GM21529 (cell line): ENCODE measurements at regions not wholly inside any gene's neighbourhood (a gene's known extent, or its start where the extent isn't known, plus 50 kb on each side); places are given as distances from the start of the nearest gene placed in this dataset.

Source experiments
- ATAC-seq: cut with Tn5 transposase; IDR thresholded peaks from one replicate; pipeline ENCODE4 v1.9.1; 2021; ENCODE audit not compliant: unreplicated experiment

DNA sequence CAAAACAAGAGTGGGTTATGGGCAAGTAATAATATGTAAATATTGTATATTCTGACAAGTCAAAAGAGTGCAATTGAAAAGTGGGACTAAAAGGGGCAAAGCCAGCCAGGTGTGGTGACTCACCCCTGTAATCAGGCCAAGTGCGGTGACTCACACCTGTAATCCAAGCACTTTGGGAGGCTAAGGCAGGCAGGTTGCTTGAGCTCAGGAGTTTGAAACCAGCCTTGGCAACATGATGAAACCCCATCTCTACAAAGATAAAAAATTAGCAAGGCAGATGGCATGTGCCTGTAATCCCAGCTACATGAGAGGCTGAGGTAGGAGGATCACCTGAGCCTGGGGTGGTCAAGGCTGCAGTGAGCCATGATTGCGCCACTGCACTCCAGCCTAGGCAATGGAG is 304.0 kb downstream of the HHIPL2 start:
- no peak for ATAC-seq

DNA sequence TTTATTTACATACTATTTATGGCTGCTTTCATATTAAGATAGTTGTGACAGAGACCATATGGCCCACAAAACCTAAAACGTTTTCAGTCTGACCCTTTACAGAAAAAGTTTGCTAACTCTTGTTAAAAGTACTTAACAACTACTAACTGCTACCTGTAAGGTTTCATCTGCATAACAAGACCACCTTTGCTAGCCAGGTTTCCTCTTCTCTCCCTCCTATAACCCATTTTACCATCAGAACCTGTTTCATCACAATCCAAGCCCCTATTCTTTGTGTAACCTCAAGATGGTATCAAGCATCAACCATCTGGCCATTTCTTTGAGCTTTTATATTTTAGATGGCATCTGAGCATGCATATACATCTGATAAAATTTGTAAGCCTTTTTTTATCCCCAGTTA is 305.4 kb downstream of the HHIPL2 start:
- ATAC-seq: no peak

DNA sequence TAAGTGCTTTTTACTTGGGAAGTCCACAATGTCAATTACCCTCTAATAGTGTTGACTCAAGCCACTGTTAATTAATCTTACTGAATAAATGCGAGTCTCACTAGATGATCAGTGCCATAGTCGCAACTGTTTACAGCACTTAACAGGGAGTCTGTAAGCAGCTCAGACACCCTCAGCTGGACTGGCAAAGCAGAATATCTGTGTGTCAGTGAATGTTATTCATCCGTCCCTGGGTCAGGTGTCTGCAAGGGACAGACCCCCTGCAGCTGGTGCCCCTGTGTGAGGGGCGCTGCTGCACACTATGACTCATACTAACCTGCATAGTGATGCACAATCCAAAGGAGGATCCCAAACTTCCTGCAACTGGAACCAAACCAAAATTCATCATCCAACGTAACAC is 306.5 kb downstream of the HHIPL2 start:
- no peak for ATAC-seq

DNA sequence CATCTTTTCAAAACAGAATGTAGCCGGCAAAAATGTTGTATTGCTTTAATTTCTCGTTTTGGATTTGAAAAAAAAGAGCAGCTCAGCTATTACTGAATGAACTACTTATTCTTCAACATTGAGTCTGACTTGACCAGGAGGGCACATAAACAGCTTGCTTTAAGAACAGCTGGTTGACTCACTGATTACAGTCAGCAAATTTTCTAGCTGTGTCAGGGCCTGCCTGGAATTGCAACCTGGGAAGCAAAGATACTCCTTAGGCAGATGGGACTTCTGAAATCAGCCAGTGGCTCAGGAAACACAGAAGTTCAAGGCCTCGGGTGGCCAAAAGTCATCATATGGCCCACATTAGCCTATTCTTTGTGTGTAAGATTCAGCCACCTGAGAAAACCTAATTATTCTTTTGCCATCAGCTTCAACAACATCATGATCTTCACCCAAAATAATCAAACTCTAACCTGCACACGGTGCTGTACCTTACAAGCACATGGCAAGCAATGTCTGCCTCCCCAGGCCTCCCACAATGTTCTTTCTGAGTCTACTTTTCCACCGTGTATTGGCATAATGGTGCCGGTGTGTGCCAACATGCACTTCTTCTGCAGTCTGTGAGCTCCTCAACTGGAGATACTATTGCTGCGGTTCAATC is 307.2 kb downstream of the HHIPL2 start:
- no peak for ATAC-seq

DNA sequence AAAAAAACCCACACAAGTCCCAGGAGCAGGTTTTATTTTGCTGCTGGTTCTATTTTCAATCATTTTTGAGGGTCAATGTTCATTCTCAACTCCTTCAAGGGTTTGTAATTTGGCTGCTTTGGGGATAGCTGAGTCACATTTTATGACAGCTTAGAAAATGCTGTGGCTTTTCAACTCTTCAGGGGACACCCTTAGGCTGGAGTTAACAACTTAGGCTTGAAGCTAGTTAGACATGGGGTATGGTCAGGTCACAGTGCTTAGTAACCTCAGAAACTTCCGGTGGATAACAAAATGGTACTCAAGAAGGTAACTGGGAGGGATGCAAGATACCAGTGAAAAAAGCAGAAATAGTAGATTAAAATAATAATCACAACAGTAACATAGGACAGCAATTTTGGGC is 308.8 kb downstream of the HHIPL2 start:
- no peak for ATAC-seq

DNA sequence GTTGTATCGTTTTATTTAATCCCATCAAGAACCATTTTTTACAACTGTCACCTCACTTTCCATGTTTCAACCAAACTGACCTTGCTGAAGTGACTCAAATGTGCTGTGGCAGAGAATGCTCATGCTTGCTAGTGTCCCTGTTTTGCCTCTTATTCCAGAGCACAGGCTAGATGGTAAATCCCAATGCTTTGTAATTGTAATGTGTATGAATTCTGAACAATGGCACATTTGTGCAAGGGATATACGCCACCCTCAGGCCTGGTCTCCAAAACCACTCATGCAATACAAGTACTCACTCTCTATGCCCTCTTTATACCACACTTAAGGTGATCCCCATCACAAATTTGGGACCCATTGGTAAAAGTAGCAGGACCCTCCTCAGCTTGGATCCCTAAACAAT is 313.6 kb downstream of the HHIPL2 start:
- no peak for ATAC-seq

DNA sequence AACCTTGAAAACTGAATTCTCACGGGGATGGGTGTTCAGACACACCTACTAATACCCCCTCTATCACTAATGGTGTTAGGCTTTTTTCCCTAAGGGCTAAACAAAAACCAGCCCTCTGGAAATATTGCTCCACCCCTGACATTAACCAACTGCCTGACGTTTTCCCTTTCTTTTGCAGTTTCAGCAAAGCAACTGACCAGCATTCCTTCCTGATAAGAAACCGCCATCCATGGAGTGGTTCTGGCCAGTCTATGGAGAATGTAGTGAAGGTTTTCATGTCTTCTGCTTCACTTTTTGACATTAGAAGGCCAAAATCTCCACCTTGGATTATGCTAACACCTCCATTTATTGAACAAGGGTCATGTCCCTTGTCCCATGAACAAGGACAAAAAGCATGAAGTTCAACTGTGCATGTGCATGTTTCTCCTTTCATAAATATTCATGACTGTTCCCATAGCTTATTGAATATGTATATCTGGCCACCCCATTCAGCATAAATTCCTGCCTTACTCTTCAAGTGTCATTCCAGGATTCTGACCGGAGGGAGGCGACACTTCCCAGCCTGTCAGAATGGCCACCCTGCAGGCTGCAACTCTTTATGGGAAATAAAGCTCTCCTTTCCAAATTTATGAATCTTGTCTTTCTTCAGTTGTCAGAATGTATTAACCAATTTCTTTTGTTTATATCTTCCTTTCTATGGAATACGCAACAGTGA is 314.3 kb downstream of the HHIPL2 start:
- ATAC-seq: no peak

DNA sequence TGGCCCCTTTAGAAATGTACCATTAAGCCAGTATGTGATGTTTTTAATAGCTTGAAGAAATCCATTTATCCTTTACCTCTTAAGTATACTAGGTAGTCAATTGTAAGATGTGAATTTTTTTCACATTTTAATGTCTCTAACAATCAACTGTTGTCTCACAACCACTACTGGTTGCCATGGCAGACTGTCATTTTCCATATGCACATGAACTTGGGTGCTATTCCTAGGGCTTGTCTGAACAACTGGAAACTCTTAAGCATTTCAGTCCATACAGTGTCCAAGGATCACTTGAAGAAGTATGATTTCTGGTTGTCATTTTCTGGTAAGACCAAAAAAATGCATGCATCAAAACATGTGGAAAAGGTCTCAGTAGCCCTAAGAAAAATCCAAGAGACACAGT is 315.1 kb downstream of the HHIPL2 start:
- ATAC-seq: no peak

DNA sequence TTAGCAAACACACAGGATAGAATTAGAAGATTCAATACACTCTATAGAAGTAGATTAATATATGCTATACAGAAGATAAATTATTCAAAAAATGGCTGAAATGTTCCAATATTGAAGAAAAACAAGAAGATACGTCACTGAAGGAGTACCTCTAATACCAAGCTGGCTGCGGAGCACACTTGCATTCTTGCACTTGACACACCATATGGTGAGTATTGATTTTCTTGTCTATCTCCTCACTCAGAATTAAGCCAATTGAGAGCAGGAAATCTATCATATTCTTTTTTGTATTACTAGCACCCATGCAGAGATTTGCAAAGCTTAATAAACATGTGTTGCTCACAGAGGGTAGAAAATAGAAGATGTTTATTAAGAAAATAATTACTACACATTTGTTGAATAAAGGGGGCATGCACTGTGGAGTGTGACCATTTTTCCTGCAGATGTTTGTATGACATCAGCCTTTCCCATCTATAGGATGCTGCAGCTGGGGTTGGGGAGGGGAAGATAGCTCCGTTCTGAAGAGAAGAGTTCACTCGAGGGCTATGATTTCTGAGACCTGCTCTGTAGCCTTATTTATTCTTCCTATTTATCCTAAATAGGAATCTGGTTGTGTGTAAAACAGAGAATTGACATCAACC is 318.1 kb downstream of the HHIPL2 start:
- no peak for ATAC-seq

DNA sequence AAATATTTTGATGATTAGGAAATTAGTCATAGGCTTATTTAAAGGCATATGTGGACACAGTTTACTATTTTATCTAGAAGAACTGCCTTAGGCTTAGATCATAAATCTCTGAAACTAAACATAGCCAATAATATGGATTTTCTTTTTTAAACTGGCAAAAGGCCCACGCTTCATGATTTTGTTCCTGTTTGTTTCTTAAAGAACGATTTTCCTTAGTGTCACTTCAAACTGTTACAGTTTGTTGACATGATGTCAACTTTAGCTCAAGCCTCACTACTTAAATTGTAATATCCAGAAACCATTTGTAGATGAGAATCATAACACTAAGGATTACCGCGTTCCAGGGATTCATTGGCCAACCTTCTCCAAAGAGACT is 322.6 kb downstream of the HHIPL2 start:
- ATAC-seq: no peak

DNA sequence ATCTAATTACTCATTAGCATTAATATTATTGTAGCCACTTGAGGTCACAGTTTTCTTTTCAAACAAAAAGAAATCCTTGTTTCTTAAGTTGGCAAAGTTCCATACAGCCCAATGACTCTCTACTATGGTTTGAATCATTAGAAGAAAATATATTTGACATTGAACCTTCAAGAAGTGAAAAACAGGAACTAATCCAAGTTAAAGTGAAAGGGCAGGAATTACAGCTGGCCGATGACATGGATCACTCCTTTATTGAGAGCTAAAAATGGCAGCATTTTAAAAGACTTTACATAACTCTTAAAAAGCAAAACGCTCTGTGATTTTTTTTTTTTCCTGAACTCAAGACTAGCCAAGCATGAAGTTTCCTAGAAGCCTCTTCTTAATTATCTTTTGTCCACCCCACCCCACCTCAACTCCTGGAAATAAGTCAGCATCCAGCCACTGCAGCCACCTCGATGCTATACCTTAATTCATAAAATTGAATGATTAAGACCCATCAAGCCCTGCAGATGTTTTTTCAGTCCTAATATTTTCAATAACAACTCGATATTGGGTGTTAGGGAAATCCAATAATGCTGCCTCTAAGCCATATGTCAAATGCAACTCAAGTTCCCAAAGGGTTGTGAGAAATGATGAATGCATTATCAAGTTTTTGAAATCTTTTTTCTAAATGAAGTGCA is 323.1 kb downstream of the HHIPL2 start:
- no peak for ATAC-seq

DNA sequence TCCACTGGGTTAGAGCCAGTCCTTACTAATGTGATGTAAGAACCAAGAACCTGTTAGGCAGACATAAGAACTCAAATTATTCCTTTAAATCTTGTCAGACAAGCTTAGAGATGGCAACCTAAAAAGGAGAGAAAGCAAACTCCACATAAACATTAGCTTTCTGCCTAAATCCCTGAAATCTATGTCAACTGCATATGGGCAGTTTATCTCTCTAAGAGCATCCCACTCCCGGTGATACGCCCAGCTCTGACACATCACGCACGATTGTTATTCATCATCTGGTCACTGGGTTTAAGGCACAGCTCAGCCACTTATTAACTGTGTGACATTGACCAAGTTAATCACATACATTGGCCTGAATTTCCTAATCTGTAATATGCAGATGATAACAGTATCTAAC is 323.7 kb downstream of the HHIPL2 start:
- ATAC-seq: no peak

DNA sequence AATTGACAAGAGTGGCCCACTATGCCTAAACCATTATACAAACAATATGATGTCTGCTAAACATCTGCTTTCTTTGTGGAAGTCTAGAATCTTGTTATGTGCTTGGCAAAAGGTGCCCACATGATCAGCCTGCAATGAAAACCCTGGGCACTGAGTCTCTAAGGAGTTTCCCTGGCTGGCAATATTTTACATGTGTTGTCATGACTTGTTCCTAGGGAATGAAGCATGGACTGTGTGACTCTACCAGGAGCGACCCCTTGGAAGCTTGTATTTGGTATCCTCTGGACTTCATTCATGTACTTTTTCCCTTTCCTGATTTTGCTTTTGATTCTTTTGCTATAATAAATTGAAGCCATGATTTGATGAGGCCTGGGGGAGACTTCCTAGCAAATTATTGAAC is 324.9 kb downstream of the HHIPL2 start:
- no peak for ATAC-seq

DNA sequence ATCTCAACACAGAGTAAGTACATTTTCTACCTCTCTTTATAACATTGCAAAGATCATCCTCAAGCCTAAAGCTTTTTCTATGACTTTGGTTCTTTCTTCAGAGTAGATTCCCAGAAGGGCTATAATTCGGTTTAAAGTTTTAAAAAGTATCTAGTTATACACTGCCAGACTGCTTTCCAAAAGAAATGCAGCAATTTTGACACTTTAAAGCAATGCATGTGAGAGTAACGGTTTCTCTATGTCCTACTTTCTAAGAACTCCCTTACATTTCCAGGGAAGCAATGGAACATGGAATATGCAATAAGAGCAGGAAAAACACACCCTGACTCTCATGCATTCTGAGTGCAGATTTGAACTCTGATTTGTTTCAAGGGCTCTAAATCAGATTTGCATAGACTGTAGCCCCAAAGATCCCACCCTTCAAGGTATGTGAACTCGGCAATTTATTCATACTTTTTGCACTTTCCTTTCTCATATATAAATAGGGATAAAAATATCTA is 331.6 kb downstream of the HHIPL2 start:
- ATAC-seq: no peak

DNA sequence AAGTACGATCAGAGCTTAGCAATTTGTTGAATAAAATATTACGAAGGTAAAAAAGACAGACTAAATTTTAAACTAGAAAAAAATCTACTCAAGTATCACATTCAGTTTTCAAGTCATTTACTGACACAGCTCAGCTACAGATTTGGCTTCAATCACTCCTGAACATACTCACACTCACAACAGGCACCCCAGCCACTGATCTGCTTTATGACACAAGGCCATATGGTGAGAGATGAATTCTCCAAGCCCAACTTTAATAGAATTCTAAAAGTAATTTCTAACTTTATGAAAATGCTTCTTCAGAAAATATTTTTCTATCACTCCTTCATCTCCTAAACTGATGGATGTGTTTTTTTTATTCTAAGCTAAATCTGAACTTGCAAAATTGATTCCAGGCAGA is 337.1 kb downstream of the HHIPL2 start:
- no peak for ATAC-seq

DNA sequence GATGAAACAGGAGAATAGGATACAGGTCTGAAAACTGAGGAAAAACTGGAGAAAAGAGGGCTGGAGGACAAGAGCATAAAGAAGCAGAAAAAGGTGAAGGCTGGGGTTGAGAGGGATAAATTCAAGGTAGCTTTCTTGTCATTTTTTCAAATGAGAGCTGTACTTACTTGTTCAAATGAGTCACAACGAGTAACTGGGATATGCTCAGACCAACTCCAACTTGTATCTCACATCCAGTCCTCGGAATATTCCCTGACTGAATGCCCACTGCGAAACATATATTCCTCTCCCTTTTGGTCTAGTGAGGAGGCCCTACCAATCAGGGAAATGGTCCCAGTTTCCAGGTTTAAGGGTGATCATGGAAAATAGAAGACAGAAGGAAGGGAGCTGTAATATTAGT is 343.4 kb downstream of the HHIPL2 start:
- no peak for ATAC-seq

DNA sequence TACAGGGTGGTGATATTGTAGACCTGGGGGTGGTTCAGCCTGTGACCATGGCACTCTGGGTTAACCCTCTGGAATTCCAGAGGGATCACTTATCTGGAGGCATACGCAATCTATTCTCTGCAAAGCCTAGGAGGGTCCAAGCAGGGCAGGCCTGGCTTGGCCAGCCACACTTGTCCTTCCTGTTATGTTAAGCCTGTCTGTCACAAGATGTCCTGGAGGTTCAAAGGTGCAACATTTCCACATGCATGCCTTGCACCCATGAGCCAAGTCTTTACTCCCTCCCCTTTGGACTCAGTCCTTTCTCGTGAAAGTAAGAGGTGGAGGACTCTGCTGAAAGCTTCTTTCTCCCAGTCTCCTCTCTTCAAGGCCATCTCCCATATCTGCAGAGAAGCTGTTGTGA is 345.1 kb downstream of the HHIPL2 start:
- ATAC-seq: no peak

DNA sequence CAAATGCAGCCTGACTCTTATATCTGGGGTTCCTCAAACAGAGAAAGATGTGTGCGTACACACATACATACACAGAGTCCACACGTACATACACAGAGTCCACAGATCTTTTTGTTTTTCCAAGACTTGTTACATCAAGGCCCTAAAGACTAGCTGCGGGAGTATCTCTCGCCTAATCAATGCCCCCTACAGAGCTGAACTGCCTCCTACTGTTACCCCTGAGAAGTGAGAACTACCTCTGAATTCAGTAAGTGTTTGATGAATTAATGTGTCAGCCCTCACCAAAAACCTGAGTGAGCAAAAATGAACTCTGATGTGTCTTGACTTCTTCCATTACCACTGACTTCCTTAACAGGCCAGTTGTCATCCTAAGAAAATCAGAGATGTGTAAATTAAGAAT is 351.2 kb downstream of the HHIPL2 start:
- no peak for ATAC-seq

DNA sequence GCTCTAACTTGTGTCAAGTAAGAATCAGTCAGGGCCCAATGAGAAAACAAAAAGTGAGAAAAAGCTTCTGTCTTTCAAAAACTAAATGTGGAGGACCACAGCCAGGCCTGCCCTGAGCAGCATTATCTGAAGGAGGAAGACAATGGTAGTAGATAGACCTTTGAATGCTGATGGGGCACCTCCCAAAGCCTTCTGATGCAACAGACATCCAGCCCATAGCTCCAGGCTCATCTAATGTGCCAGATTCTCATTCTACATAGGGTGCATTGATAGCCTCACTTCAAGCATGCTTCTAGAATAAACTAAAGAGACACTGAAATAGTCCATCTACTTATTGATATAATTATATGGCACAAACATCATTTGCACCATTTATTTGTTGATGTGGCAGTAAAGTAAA is 351.6 kb downstream of the HHIPL2 start:
- ATAC-seq: no peak

DNA sequence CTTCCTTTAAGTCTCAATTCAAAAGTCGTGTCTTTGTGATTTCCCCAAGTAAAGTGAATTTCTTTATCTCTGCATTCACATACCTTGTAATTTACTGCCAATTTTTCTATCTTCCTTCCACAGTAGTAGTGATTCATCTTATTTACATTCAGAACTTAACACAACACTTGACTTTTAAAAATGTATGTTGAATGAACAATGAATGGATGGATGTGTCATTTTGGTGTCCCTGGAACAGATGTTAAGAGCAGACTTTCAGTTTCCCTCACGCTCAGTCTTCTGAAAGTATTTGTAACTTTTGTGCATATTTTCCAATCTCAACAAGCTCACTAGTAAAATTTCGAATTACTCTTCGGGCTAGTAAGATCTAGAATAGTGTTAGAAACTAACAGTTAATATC is 352.0 kb downstream of the HHIPL2 start:
- no peak for ATAC-seq

DNA sequence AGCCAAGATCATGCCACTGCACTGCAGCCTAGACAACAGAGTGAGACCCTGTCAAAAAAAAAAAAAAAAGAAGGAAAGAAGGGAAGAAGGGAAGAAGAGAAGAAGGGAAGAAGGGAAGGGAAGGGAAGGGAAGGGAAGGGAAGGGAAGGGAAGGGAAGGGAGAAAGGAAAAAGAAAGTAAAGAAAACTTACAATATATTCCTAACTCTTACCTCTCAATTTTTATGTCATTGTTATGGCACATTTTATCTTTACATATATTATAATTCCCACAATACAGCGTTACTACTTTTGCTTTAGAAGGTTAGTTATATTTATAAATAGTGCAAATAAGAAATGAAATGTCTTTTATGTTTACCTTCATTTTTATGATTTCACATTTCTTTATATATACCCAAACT is 358.7 kb downstream of the HHIPL2 start:
- no peak for ATAC-seq
